GM12878 (cell line): ENCODE measurements at regions not wholly inside any gene's neighbourhood (a gene's known extent, or its start where the extent isn't known, plus 50 kb on each side); places are given as distances from the start of the nearest gene placed in this dataset.

Experiments
- ATAC-seq: fragments of 200-7000 bp; cut with Tn5 transposase; 3 replicates; pipeline ENCODE4 v1.9.1; 2020; ENCODE audit warnings: mild to moderate bottlenecking, moderate library complexity
- BruUV-seq: library from RNA; stranded (reverse); fragments of 400-500 nt; replicated peaks from 2 replicates; lab custom pipeline; 2021; lab: Mats Ljungman, UMichigan
- CTCF ChIA-PET: fragments of 300-600 bp; sonication (Branson Sonifier 250); formaldehyde crosslinking; extraction: SDS; loops from one replicate; lab custom pipeline; 2021; ENCODE audit warnings: inconsistent platforms; lab: Yijun Ruan, JAX
- POLR2A ChIA-PET: fragments of 350-600 bp; formaldehyde crosslinking; extraction: SDS; loops from one replicate; lab custom pipeline; 2021; ENCODE audit warnings: inconsistent platforms; lab: Charles Lee
- RAD21 ChIA-PET: fragments of 300-600 bp; sonication (Branson Sonifier 250); formaldehyde crosslinking; loops from one replicate; lab custom pipeline; 2023; ENCODE audit warnings: antibody characterized with exemption; ENCODE audit not compliant: unreplicated experiment; lab: Charles Lee
- SMC1A ChIA-PET: fragments of 300-600 bp; sonication (Branson Sonifier 250); formaldehyde crosslinking; loops from one replicate; lab custom pipeline; 2023; ENCODE audit not compliant: unreplicated experiment, uncharacterized antibody; lab: Charles Lee
- DNase-seq: peaks from one replicate; pipeline ENCODE4 v3.0.0-alpha.2; 2011; ENCODE audit warnings: low read depth, low spot score
- FAIRE-seq: peaks from 3 replicates; lab custom pipeline; 2011; peaks lifted over from hg19 to GRCh38; lab: Jason Lieb, UNC
- H2AFZ ChIP-seq: 2 replicates; pipeline ENCODE4 v1.6.0; 2011; ENCODE audit warnings: low read depth, low read length, control low read depth; ENCODE audit not compliant: control insufficient read depth
- H3K27ac ChIP-seq: 2 replicates; pipeline ENCODE4 v1.5.1; 2011; ENCODE audit warnings: control low read depth; ENCODE audit not compliant: control insufficient read depth, insufficient read depth
- H3K27me3 ChIP-seq, 2 experiments: replicated peaks in 1 of 2; 2 replicates each; pipeline versions ENCODE4 v1.6.0 to v1.6.1; 2011; ENCODE audit warnings: low read length in 1 of 2; ENCODE audit not compliant: control insufficient read depth in 2 of 2, insufficient read depth in 2 of 2
- H3K36me3 ChIP-seq, 2 experiments: 2 replicates each; pipeline ENCODE4 v1.5.1; 2011; ENCODE audit warnings: low read length in 1 of 2; ENCODE audit not compliant: control insufficient read depth in 2 of 2, insufficient read depth in 2 of 2
- H3K4me1 ChIP-seq: 2 replicates; pipeline ENCODE4 v1.6.1; 2011; ENCODE audit warnings: mild to moderate bottlenecking, low read length, moderate library complexity, mixed read lengths; ENCODE audit not compliant: control insufficient read depth, insufficient read depth
- H3K4me2 ChIP-seq: 2 replicates; pipeline ENCODE4 v1.6.0; 2011; ENCODE audit warnings: control low read depth; ENCODE audit not compliant: control insufficient read depth, insufficient read depth
- H3K4me3 ChIP-seq: fragments of 200-600 bp; sonication (generic); 2 replicates; pipeline ENCODE4 v1.5.1; 2016
- H3K79me2 ChIP-seq: 2 replicates; pipeline ENCODE4 v1.6.0; 2011; ENCODE audit warnings: low read length; ENCODE audit not compliant: control insufficient read depth, insufficient read depth
- H3K9ac ChIP-seq: 2 replicates; pipeline ENCODE4 v1.8.0; 2011; ENCODE audit warnings: low read length, control low read depth, mixed read lengths; ENCODE audit not compliant: control insufficient read depth, insufficient read depth
- H3K9me3 ChIP-seq: replicated peaks from 3 replicates; pipeline ENCODE4 v1.5.1; 2011; ENCODE audit warnings: mild to moderate bottlenecking, low read length; ENCODE audit not compliant: control insufficient read depth, insufficient read depth
- H4K20me1 ChIP-seq: 2 replicates; pipeline ENCODE4 v1.6.0; 2011; ENCODE audit not compliant: control insufficient read depth, insufficient read depth
- BACH1 ChIP-seq: fragments of 450-650 bp; IDR thresholded peaks from 2 replicates; pipeline ENCODE4 v1.6.1; 2017; ENCODE audit warnings: mild to moderate bottlenecking, borderline replicate concordance
- CBX3 ChIP-seq: fragments of 200-600 bp; sonication (generic); IDR thresholded peaks from 2 replicates; pipeline ENCODE4 v1.6.1; 2016; ENCODE audit warnings: low read depth, borderline replicate concordance
- CHD2 ChIP-seq: IDR thresholded peaks from 2 replicates; pipeline ENCODE4 v1.6.1; 2011; ENCODE audit warnings: low read depth, low read length, improper control_type of control experiment, borderline replicate concordance
- CTCF ChIP-seq, 3 experiments: IDR thresholded peaks in 2 of 3; conservative IDR thresholded peaks in 1 of 3; 2 replicates each; pipeline ENCODE4 v1.5.1; 2011; ENCODE audit warnings: low read depth in 3 of 3, low read length in 3 of 3, mild to moderate bottlenecking in 3 of 3, control low read depth in 2 of 3, moderate library complexity in 2 of 3, inconsistent platforms in 1 of 3, mixed read lengths in 1 of 3; ENCODE audit not compliant: control insufficient read depth in 2 of 3, insufficient read depth in 1 of 3; ENCODE audit errors: extremely low read depth in 1 of 3
- NFIC ChIP-seq: IDR thresholded peaks from 2 replicates; pipeline ENCODE4 v1.6.1; 2012; ENCODE audit warnings: low read depth, mild to moderate bottlenecking, inconsistent platforms, low read length, moderate library complexity
- NFXL1 ChIP-seq: fragments of 450-650 bp; IDR thresholded peaks from 2 replicates; pipeline ENCODE4 v1.6.1; 2017; ENCODE audit warnings: antibody characterized with exemption, mild to moderate bottlenecking, borderline replicate concordance
- PAX5 ChIP-seq: IDR thresholded peaks from 2 replicates; pipeline ENCODE4 v1.6.1; 2011; ENCODE audit warnings: low read depth, low read length, borderline replicate concordance
- PBX3 ChIP-seq: IDR thresholded peaks from 2 replicates; pipeline ENCODE4 v1.6.1; 2011; ENCODE audit warnings: mild to moderate bottlenecking, low read depth, low read length, moderate library complexity; ENCODE audit not compliant: insufficient replicate concordance
- RBBP5 ChIP-seq: fragments of 200-600 bp; sonication (generic); conservative IDR thresholded peaks from 2 replicates; pipeline ENCODE4 v1.6.1; 2016
- SKIL ChIP-seq: fragments of 450-650 bp; IDR thresholded peaks from 2 replicates; pipeline ENCODE4 v1.6.1; 2017; ENCODE audit warnings: mild to moderate bottlenecking, low read depth, inconsistent platforms; ENCODE audit not compliant: poor library complexity, severe bottlenecking
- WGBS: methylation state at CpG from one replicate; pipeline ENCODE4 v1.1.6; 2016; ENCODE audit warnings: low lambda C conversion rate; ENCODE audit not compliant: insufficient replicate concordance, insufficient coverage; ENCODE audit errors: missing lambda C conversion rate; 5-methylcytosine and 5-hydroxymethylcytosine counted together
- in situ Hi-C: fragments of 300-500 bp; cut with MboI; formaldehyde crosslinking; loops from 9 replicates; pipeline ENCODE4 v1.14.3; 2018; ENCODE audit warnings: mixed read lengths
- intact Hi-C: fragments of 100-400 bp; cut with micrococcal nuclease; formaldehyde crosslinking; loops from one replicate; pipeline ENCODE4 v1.14.2; 2022; ENCODE audit not compliant: unreplicated experiment

GRCh38 chr1:163257763-163258162, 55.0 kb upstream of the RGS5 start:
- no TSS peak for BruUV-seq
- Histone ChIP-seq H2AFZ (no peak overlapping the region), H4K20me1 (no peaks in the 10 kb centered on the region), H3K36me3 (no peaks in the 10 kb centered on the region), H3K27me3 (no peaks in the 10 kb centered on the region), H3K27ac (no peak overlapping the region), H3K79me2 (no peaks in the 10 kb centered on the region), H3K4me3 (no peak overlapping the region), H3K9ac (no peak overlapping the region), H3K4me1 (no peaks in the 10 kb centered on the region), H3K4me2 (no peak overlapping the region), H3K9me3 (no peaks in the 10 kb centered on the region)
- ChIA-PET SMC1A (interaction anchor here (1.5 kb wide), 1 partner anchor 9 kb away, joined by 3 read pairs; no protein-coding TSS in a partner anchor), RAD21 (no interaction called here), CTCF (interaction anchor here (0.6 to 1.2 kb wide), 2 partner anchors 75 to 185 kb away, joined by 3 read pairs; no protein-coding TSS in a partner anchor), POLR2A (interaction anchor here (0.6 kb wide), 1 partner anchor 21 kb away, joined by 3 read pairs; no protein-coding TSS in a partner anchor)
- no peak for ATAC-seq
- WGBS = 91% methylated on average over 2 of the region's 2 CpGs
- in situ Hi-C loops = no loop called here
- intact Hi-C loops = no loop called here
- TF ChIP-seq BACH1 (no peak), PAX5 (no peak), NFXL1 (no peak), CTCF (IDR thresholded peaks at IDR 0.05 in 2 of 3, conservative IDR thresholded peaks at IDR 0.05 in 1 of 3; ENCODE audit: control insufficient read depth in 2 of 3, extremely low read depth in 1 of 3, insufficient read depth in 1 of 3, low read depth in 3 of 3, low read length in 3 of 3) (no peak)
- no peak for FAIRE-seq
- no peak for DNase-seq

GRCh38 chr1:163258181-163258580, 55.5 kb upstream of the RGS5 start:
- H2AFZ ChIP-seq = no peak overlapping the region
- H3K4me3 ChIP-seq = no peak overlapping the region
- H3K4me1 ChIP-seq = no peaks in the 10 kb centered on the region
- H3K9ac ChIP-seq = no peak overlapping the region
- DNase-seq (no peak), ATAC-seq (no peak), FAIRE-seq (no peak)
- no peak overlapping the region for H3K27ac ChIP-seq
- ChIA-PET CTCF (interaction anchor here (1.2 kb wide), 1 partner anchor 185 kb away, joined by 3 read pairs; no protein-coding TSS in a partner anchor), SMC1A (interaction anchor here (0.7 to 1.5 kb wide), 3 partner anchors 9 to 25 kb away, joined by 3 read pairs; no protein-coding TSS in a partner anchor), POLR2A (no interaction called here), RAD21 (no interaction called here)
- H3K27me3 ChIP-seq = no peaks in the 10 kb centered on the region
- WGBS = 100% methylated on average over 1 of the region's 1 CpG
- no peaks in the 10 kb centered on the region for H3K79me2 ChIP-seq
- no peaks in the 10 kb centered on the region for H3K9me3 ChIP-seq
- H4K20me1 ChIP-seq = no peaks in the 10 kb centered on the region
- in situ Hi-C loops = no loop called here
- TF ChIP-seq NFIC (no peak), SKIL (no peak), RBBP5 (no peak), CBX3 (no peak), CHD2 (no peak), PBX3 (no peak)
- intact Hi-C loops = no loop called here
- H3K4me2 ChIP-seq = no peak overlapping the region
- no peaks in the 10 kb centered on the region for H3K36me3 ChIP-seq
- no TSS peak for BruUV-seq
